NB4 (cell line): ENCODE measurements at regions not wholly inside any gene's neighbourhood (a gene's known extent, or its start where the extent isn't known, plus 50 kb on each side); places are given as distances from the start of the nearest gene placed in this dataset.
"Not testable (repeated sequence)": the region's sequence is repeated elsewhere in the genome, so short reads cannot be mapped to it uniquely, and the experiment has no call there.

ENCODE experiments used
- DNase-seq: peaks from one replicate; pipeline ENCODE4 v3.0.0; 2010; ENCODE audit warnings: low read depth
- H3K4me3 ChIP-seq: one replicate; pipeline ENCODE4 v1.5.1; 2011; ENCODE audit warnings: mild to moderate bottlenecking, low read depth, low read length, moderate library complexity
- CTCF ChIP-seq: IDR thresholded peaks from one replicate; pipeline ENCODE4 v1.5.1; 2012; ENCODE audit warnings: low read depth, low read length
- MAX ChIP-seq: IDR thresholded peaks from 2 replicates; pipeline ENCODE4 v1.6.1; 2011; ENCODE audit warnings: low read depth, low read length
- MYC ChIP-seq: IDR thresholded peaks from 2 replicates; pipeline ENCODE4 v1.6.1; 2011; ENCODE audit warnings: low read depth, low read length
- POLR2A ChIP-seq: IDR thresholded peaks from 2 replicates; pipeline ENCODE4 v1.6.1; 2011; ENCODE audit warnings: mild to moderate bottlenecking; ENCODE audit not compliant: insufficient read length; ENCODE audit errors: extremely low read depth

GRCh38 chr3:11713171-11713570 is 69.5 kb upstream of the VGLL4 start:
- no peak for DNase-seq
- TF ChIP-seq MAX (no peak), CTCF (no peak), POLR2A (no peak), MYC (no peak)
- H3K4me3 ChIP-seq, result no peak overlapping the region

- H3K4me3 ChIP-seq, result no peak overlapping the region
- DNase-seq, result no peak
- no peak for TF ChIP-seq MYC
- no peak for TF ChIP-seq CTCF
- TF ChIP-seq POLR2A, result no peak
- no peak for TF ChIP-seq MAX
Observed at GRCh38 chr3:11712646-11713045, 68.9 kb upstream of the VGLL4 start.

- TF ChIP-seq MAX (no peak), POLR2A (no peak), MYC (no peak), CTCF (no peak)
- DNase-seq, result no peak
- no peak overlapping the region for H3K4me3 ChIP-seq
Observed at GRCh38 chr3:11711876-11712275, 68.2 kb upstream of the VGLL4 start.

GRCh38 chr3:11709782-11710181 is 66.1 kb upstream of the VGLL4 start:
- H3K4me3 ChIP-seq, result no peak overlapping the region
- no peak for DNase-seq
- TF ChIP-seq MYC (no peak), POLR2A (no peak), MAX (no peak), CTCF (no peak)

- H3K4me3 ChIP-seq, DNase-seq: not testable (repeated sequence)
Observed at GRCh38 chr3:11707084-11707483, 63.4 kb upstream of the VGLL4 start.

- no peak for TF ChIP-seq MYC
- TF ChIP-seq POLR2A, result no peak
- TF ChIP-seq CTCF, result no peak
- TF ChIP-seq MAX, result no peak
- no peak for DNase-seq
Observed at GRCh38 chr3:11706604-11707003, 62.9 kb upstream of the VGLL4 start.

More at GRCh38 chr3:11706604-11707003, 62.9 kb upstream of the VGLL4 start:
- H3K4me3 ChIP-seq, result no peak overlapping the region
